EH (cell line): ENCODE measurements at regions not wholly inside any gene's neighbourhood (a gene's known extent, or its start where the extent isn't known, plus 50 kb on each side); places are given as distances from the start of the nearest gene placed in this dataset.

Source experiments
- DNase-seq: peaks from one replicate; pipeline ENCODE4 v3.0.0-alpha.2; 2015; ENCODE audit warnings: low read depth

- DNase-seq: no peak
Observed at GRCh38 chr10:7507887-7508726, 97.3 kb upstream of the SFMBT2 start.

GRCh38 chr10:7506571-7506970 lies 95.7 kb upstream of the SFMBT2 start:
- no peak for DNase-seq

- DNase-seq: no peak
Observed at GRCh38 chr10:7505196-7505595, 94.4 kb upstream of the SFMBT2 start.

- DNase-seq: no peak
Observed at GRCh38 chr10:7503190-7503589, 92.4 kb upstream of the SFMBT2 start.

GRCh38 chr10:7501157-7501556 lies 90.3 kb upstream of the SFMBT2 start:
- DNase-seq: no peak

GRCh38 chr10:7498111-7498510 lies 87.3 kb upstream of the SFMBT2 start:
- no peak for DNase-seq

GRCh38 chr10:7493996-7494395 lies 83.2 kb upstream of the SFMBT2 start:
- DNase-seq: no peak

- DNase-seq: no peak
Observed at GRCh38 chr10:7492660-7493046, 81.8 kb upstream of the SFMBT2 start.

- no peak for DNase-seq
Observed at GRCh38 chr10:7491949-7492659, 81.3 kb upstream of the SFMBT2 start.

GRCh38 chr10:7491230-7491629 lies 80.4 kb upstream of the SFMBT2 start:
- DNase-seq: no peak

GRCh38 chr10:7488418-7488829 lies 77.6 kb upstream of the SFMBT2 start:
- DNase-seq: peak; percentile 1

GRCh38 chr10:7487528-7487927 lies 76.7 kb upstream of the SFMBT2 start:
- no peak for DNase-seq

GRCh38 chr10:7486528-7486927 lies 75.7 kb upstream of the SFMBT2 start:
- DNase-seq: no peak

- DNase-seq: no peak
Observed at GRCh38 chr10:7485799-7486198, 75.0 kb upstream of the SFMBT2 start.

GRCh38 chr10:7485244-7485556 lies 74.4 kb upstream of the SFMBT2 start:
- no peak for DNase-seq

- DNase-seq: no peak
Observed at GRCh38 chr10:7484456-7485243, 73.8 kb upstream of the SFMBT2 start.

GRCh38 chr10:7483848-7484247 lies 73.0 kb upstream of the SFMBT2 start:
- no peak for DNase-seq

GRCh38 chr10:7482992-7483391 lies 72.2 kb upstream of the SFMBT2 start:
- DNase-seq: no peak

- DNase-seq: no peak
Observed at GRCh38 chr10:7481368-7481765, 70.5 kb upstream of the SFMBT2 start.

GRCh38 chr10:7480742-7481367 lies 70.0 kb upstream of the SFMBT2 start:
- DNase-seq: no peak

- no peak for DNase-seq
Observed at GRCh38 chr10:7479861-7480598, 69.2 kb upstream of the SFMBT2 start.
